ENCODE measurements at regions not wholly inside any gene's neighbourhood (a gene's known extent, or its start where the extent isn't known, plus 50 kb on each side); places are given as distances from the start of the nearest gene placed in this dataset.

DNA sequence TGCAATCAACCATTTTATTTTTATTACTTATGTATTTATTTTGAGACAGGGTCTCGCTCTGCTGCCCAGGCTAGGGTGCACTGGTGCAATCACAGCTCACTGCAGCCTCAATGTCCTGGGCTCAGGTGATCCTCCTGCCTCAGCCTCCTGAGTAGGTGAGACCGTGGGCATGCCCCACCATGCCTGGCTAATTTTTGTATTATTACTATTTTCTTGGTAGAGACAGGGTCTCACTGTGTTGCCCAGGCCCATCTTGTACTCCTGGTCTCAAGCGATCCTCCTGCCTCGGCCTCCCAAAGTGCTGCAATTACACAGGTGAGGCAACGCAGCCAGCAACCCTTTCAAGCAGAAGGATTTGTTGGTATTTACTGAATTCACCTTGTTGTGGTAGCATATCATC is 60.3 kb upstream of the PPP2R3B start:
- no peak for TF ChIP-seq CTCF (IDR thresholded peaks at IDR 0.05)
- no peak for TF ChIP-seq EZH2 (IDR thresholded peaks at IDR 0.05)

All from neural progenitor cell (in vitro differentiated cells).